T-helper 17 cell (primary cell): ENCODE measurements at regions not wholly inside any gene's neighbourhood (a gene's known extent, or its start where the extent isn't known, plus 50 kb on each side); places are given as distances from the start of the nearest gene placed in this dataset.

Experiments used
- ATAC-seq: fragments of 150-1000 bp; cut with Tn5 transposase; 2 replicates; pipeline ENCODE4 v1.10.0; 2021; ENCODE audit warnings: mild to moderate bottlenecking, moderate library complexity
- DNase-seq, 3 donors: peaks; one replicate each; pipeline versions ENCODE4 v3.0.0 to v3.0.0-alpha.2; 2020 to 2021
- H3K9me3 ChIP-seq: one replicate; pipeline ENCODE4 v1.7.0; 2013; ENCODE audit warnings: low read length, mild to moderate bottlenecking; ENCODE audit not compliant: control insufficient read depth, poor library complexity, severe bottlenecking
- H3K27ac Mint-ChIP-seq: one replicate; pipeline ENCODE4 v1.8.0; 2022; ENCODE audit warnings: mild to moderate bottlenecking, moderate library complexity, mixed read lengths
- H3K27me3 Mint-ChIP-seq: one replicate; pipeline ENCODE4 v1.8.0; 2022; ENCODE audit warnings: mixed read lengths
- H3K36me3 Mint-ChIP-seq: one replicate; pipeline ENCODE4 v1.8.0; 2022; ENCODE audit warnings: low read depth, mixed read lengths
- H3K4me1 Mint-ChIP-seq: one replicate; pipeline ENCODE4 v1.8.0; 2022; ENCODE audit warnings: mild to moderate bottlenecking, mixed read lengths
- H3K4me3 Mint-ChIP-seq: one replicate; pipeline ENCODE4 v1.8.0; 2022; ENCODE audit warnings: mild to moderate bottlenecking, moderate library complexity, mixed read lengths

DNA sequence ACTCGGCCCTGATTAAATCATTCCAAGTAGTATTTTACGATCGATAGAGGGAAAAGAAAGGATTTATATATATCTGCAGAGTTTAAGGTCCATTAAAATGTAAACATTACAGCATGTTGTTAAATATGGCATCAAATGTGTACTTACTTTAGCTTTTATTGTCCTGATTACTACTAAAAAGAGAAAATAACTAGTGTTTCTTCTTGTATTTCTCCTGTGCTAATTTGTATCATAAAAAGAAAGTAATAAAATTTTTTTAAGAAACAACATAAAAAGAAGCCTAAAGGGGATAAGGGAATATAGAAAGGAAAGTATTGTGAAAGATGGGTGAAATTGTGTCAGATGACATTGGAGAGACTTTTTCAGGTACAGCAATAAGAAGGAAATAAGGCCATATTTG lies 300.3 kb upstream of the ARSJ start:
- Mint-ChIP-seq H3K27me3 (no peaks in the 10 kb centered on the region), H3K4me1 (no peaks in the 10 kb centered on the region), H3K36me3 (no peaks in the 10 kb centered on the region), H3K4me3 (no peak overlapping the region), H3K27ac (no peak overlapping the region)
- ATAC-seq (no peak), DNase-seq (no peak)
- H3K9me3 ChIP-seq, result no peaks in the 10 kb centered on the region

DNA sequence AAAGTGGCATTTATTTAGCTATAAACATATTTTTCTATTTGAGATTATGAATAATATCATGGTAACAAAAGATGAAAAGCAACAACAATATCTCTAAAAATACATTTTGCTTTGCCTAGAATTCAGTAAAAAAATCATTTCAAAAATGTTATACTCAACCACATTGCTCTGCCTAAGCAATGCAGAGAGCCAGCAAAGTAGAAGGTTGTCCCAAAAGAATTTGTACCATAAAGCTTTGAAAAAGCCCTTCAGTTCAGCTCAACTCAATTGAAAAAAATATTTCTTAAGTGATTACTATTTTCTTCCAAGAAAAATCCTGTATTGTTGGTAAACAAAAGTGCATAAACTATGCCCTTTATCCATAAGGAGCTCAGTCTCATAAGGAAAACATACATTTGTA lies 301.2 kb upstream of the ARSJ start:
- ATAC-seq, result no peak
- no peak for DNase-seq
- Mint-ChIP-seq H3K4me3 (no peak overlapping the region), H3K27me3 (peaks cover 6% of the 10 kb centered on the region), H3K36me3 (no peaks in the 10 kb centered on the region), H3K27ac (no peak overlapping the region), H3K4me1 (no peaks in the 10 kb centered on the region)
- no peaks in the 10 kb centered on the region for H3K9me3 ChIP-seq

DNA sequence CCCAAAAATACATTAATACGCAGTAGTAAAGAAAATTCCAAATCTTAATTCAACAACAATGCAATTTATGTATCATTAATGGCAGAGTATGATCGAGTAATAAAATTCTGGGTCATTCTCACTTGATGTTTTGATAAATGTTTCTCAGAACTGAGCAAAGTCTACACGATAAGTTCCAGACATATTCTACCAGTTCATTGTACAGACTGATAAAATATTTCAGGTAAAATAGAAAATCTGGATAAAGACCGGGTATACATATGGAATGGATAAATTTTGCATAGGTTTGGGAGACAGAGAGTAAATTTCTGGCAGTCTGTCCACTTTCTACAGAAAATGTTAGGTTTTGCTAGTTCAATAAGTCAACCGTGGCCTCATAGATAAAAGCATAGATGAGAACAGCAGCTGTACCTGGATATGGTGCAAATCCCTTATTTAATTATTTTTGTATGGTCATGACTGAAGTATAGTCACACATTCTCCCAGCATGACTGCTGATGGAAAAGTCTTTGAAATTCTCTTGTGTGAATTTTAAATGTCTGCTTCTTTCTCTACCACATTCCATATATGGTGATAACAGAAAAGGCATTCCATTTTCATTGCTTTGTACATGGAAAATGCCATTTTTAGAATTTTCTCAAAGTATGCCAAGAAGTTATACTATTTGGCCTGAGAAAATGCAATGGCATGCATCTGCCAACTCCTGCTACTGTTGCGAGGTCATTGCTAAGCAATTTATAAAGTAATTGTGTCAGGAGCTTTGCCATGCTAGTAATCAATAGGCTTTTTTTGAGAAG lies 301.9 kb upstream of the ARSJ start:
- no peaks in the 10 kb centered on the region for H3K4me1 Mint-ChIP-seq
- H3K9me3 ChIP-seq, result no peaks in the 10 kb centered on the region
- no peaks in the 10 kb centered on the region for H3K36me3 Mint-ChIP-seq
- no peak overlapping the region for H3K4me3 Mint-ChIP-seq
- DNase-seq, result no peak
- no peak overlapping the region for H3K27ac Mint-ChIP-seq
- no peak for ATAC-seq
- H3K27me3 Mint-ChIP-seq, result peaks cover 7% of the 10 kb centered on the region

DNA sequence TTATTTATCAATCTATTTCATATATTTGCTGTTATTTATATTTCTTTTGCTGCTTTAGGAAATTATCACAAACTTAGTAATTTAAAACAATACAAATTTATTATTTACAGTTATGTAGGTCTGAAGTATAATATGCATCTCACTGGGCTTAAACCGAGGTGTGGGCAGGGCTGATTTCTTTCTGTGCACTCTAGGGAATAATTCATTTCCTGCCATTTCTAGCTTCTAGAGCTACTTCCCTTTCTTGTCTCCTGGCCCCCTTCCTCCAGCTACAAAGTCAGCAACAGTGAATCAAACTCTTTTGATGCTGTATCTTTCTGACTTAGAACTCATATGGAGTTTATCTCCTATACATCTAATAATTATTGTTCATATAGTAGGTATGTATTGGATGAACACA lies 303.5 kb upstream of the ARSJ start:
- no peaks in the 10 kb centered on the region for H3K36me3 Mint-ChIP-seq
- H3K27me3 Mint-ChIP-seq, result peaks cover 7% of the 10 kb centered on the region
- no peak overlapping the region for H3K27ac Mint-ChIP-seq
- no peaks in the 10 kb centered on the region for H3K4me1 Mint-ChIP-seq
- no peaks in the 10 kb centered on the region for H3K9me3 ChIP-seq
- DNase-seq (no peak), ATAC-seq (no peak)
- H3K4me3 Mint-ChIP-seq, result no peak overlapping the region

DNA sequence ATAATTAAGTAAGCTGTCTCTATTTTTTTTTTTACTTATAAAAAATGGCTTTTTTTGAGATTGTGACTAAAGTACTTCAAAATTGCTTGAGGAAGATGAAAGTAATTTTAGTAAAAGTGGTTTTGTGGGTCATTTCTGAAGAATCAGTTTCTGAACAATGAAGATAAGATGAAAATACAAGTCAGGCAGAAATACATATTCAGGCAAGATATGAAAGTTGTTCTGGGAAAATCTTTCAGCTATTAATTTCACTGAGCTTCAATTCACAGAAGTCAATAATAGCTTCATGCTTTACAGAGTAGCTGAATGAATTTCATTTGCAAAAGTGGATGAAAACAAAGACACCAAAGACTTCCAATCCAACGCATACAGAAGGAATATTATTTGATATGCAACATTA lies 305.2 kb upstream of the ARSJ start:
- DNase-seq (no peak), ATAC-seq (no peak)
- no peaks in the 10 kb centered on the region for H3K9me3 ChIP-seq
- Mint-ChIP-seq H3K27me3 (peaks cover 7% of the 10 kb centered on the region), H3K4me1 (no peaks in the 10 kb centered on the region), H3K27ac (no peak overlapping the region), H3K36me3 (peaks cover 3% of the 10 kb centered on the region), H3K4me3 (no peak overlapping the region)

DNA sequence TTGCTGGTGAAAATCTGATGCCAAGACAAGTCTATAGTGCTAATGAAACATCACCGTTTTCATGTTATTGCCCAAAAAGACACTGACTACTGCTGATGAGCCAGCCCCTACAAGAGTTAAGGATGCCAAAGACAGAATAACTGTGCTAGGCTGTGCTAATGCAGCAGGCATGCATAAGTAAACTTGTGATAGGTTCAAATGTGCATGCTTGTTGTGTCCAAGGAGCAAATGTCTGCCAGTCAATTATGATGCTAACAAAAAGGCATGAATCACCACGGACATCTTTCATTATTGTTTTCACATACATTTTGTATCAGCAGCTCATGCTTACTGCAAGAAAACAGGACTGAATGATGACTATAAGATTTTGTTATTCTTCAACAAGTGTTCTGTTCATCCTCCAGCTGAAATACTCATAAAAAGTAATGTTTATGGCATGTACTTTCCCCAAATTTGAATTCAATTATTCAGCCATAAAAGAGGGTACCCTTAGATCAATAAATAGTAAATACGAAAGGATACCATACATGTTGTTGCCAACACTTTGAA lies 306.9 kb upstream of the ARSJ start:
- Mint-ChIP-seq H3K4me3 (no peak overlapping the region), H3K36me3 (peaks cover 3% of the 10 kb centered on the region), H3K4me1 (no peaks in the 10 kb centered on the region), H3K27ac (no peak overlapping the region), H3K27me3 (peaks cover 7% of the 10 kb centered on the region)
- ATAC-seq (no peak), DNase-seq (no peak)
- no peaks in the 10 kb centered on the region for H3K9me3 ChIP-seq

DNA sequence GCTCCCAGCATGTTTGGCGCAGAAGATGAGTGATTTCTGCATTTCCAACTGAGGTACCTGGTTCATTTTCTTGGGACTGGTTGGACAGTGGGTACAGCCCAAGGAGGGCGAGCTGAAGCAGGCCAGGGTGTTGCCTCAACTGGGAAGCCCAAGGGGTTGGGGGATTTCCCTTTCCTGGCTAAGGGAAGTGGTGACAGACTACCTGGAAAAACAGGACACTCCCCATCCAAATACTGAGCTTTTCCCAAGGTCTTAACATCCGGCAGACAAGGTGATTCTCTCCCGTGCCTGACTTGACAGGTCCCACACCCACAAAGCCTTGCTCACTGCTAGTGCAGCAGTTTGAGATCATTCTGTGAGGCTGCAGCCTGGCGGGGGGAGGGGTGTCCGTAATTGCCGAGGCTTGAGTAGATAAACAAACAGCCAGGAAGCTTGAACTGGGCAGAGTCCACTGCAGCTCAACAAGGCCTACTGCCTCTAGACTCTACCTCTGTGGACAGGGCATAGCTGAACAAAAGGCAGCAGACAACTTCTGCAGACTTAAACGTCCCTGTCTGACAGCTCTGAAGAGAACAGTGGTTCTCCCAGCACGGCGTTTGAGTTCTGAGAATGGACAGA lies 307.7 kb upstream of the ARSJ start:
- ATAC-seq, result no peak
- Mint-ChIP-seq H3K36me3 (peaks cover 3% of the 10 kb centered on the region), H3K27ac (no peak overlapping the region), H3K4me1 (no peaks in the 10 kb centered on the region), H3K27me3 (peaks cover 7% of the 10 kb centered on the region), H3K4me3 (no peak overlapping the region)
- DNase-seq, result no peak
- no peaks in the 10 kb centered on the region for H3K9me3 ChIP-seq

DNA sequence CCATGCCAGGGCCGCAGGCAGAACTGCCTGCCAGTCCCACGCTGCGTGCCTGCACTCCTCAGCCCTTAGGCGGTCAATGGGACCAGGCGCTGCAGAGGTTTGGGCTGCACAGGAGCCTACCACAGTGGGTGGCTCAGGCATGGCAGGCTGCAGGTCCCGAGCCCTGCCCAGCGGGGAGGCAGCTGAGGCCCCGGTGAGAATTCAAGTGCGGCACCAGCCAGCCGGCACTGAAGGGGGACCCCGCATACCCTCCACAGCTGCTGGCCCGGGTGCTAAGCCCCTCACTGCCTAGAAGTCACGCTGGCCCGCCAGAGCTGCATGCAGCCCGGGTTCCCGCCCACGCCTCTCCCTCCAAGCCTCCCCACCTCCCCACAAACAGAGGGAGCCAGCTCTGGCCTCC lies 302.5 kb upstream of the UGT8 start:
- Mint-ChIP-seq H3K36me3 (no peaks in the 10 kb centered on the region), H3K4me1 (no peaks in the 10 kb centered on the region), H3K27me3 (no peaks in the 10 kb centered on the region), H3K4me3 (no peak overlapping the region), H3K27ac (no peak overlapping the region)
- ATAC-seq (no peak), DNase-seq (no peak)
- no peaks in the 10 kb centered on the region for H3K9me3 ChIP-seq

DNA sequence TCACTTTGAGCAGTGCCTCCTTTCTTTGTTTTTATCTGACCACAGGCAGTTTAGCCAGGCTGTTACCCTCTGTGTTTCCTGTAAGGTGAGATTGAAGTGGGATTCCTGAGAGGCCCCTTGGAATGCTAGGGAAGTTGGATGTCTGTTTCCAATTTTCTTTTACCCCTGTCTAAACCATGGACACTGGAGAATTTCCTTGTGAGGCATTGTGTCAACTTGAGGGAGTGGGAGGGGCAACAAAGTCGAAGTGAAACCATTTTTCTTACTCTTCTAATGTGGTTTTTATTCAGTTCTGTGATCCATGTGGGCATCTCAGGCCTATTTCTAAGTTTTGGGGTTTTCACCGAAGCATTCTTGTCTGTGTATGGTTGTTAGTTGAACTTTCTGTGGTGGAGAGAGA lies 296.1 kb upstream of the UGT8 start:
- peaks cover 6% of the 10 kb centered on the region for H3K27me3 Mint-ChIP-seq
- no peak overlapping the region for H3K27ac Mint-ChIP-seq
- ATAC-seq (no peak), DNase-seq (no peak)
- H3K4me3 Mint-ChIP-seq, result no peak overlapping the region
- H3K36me3 Mint-ChIP-seq, result no peaks in the 10 kb centered on the region
- H3K4me1 Mint-ChIP-seq, result no peaks in the 10 kb centered on the region
- no peaks in the 10 kb centered on the region for H3K9me3 ChIP-seq

DNA sequence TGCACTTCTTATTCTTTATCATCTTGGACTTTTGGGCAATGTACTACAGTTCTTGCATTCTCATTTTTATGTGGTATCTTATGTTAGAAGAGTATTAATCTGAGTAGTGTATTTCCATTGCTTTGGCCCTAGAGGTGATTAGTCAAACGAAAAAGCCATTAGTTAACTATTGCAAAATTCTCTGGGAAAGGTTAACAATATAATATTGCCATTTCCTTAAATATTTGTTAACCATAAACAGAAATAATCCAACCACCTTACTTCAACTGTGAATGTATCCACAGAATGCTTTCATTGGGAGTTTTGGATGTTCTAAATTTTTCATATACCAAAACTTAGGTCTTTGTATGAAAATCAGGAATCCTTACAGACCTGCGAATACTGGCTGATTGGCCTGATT lies 294.6 kb upstream of the UGT8 start:
- Mint-ChIP-seq H3K36me3 (no peaks in the 10 kb centered on the region), H3K4me1 (no peaks in the 10 kb centered on the region), H3K27me3 (peaks cover 6% of the 10 kb centered on the region), H3K27ac (no peak overlapping the region), H3K4me3 (no peak overlapping the region)
- no peak for ATAC-seq
- H3K9me3 ChIP-seq, result no peaks in the 10 kb centered on the region
- DNase-seq, result no peak

DNA sequence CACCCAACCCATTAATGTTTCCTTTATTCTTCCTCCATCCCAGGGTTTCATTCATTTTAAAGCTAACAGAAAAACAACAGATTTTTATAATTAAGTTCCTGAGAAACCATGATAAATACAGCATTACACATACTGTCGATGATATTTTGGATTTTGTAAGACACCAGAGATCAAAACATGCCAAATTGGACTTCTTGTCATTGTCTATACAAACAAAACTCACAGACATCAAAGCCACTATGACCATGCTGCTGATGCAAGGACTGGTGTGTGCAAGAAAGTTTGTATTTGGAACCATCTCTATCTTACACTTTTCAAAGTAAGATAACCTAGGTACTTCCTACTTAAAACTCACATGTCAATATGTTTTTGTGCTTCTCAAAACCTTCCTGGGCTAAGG lies 294.0 kb upstream of the UGT8 start:
- Mint-ChIP-seq H3K4me1 (no peaks in the 10 kb centered on the region), H3K36me3 (no peaks in the 10 kb centered on the region), H3K27ac (no peak overlapping the region), H3K27me3 (peaks cover 6% of the 10 kb centered on the region), H3K4me3 (no peak overlapping the region)
- no peak for DNase-seq
- no peaks in the 10 kb centered on the region for H3K9me3 ChIP-seq
- no peak for ATAC-seq

DNA sequence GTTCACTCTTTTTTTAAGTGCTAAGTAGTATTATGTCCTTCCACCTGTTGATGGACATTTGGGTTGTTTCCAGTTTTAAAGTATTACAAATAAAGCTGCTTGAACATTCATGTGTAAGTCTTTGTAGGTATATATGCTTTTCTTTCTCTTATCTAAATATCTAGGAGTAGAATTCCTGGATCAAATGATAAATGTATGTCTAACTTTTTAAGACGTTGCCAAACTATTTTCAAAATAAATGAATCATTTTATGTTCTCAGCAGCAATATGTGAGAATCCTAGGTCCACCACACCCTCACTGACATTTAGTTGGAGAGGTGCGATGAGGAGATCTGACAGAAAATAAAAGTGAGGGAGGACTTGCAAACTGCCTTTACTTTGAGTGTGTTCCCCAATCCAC lies 291.7 kb upstream of the UGT8 start:
- ATAC-seq (no peak), DNase-seq (no peak)
- no peak overlapping the region for H3K27ac Mint-ChIP-seq
- no peaks in the 10 kb centered on the region for H3K36me3 Mint-ChIP-seq
- H3K4me3 Mint-ChIP-seq, result no peak overlapping the region
- peaks cover 19% of the 10 kb centered on the region for H3K27me3 Mint-ChIP-seq
- H3K9me3 ChIP-seq, result no peaks in the 10 kb centered on the region
- H3K4me1 Mint-ChIP-seq, result no peaks in the 10 kb centered on the region

DNA sequence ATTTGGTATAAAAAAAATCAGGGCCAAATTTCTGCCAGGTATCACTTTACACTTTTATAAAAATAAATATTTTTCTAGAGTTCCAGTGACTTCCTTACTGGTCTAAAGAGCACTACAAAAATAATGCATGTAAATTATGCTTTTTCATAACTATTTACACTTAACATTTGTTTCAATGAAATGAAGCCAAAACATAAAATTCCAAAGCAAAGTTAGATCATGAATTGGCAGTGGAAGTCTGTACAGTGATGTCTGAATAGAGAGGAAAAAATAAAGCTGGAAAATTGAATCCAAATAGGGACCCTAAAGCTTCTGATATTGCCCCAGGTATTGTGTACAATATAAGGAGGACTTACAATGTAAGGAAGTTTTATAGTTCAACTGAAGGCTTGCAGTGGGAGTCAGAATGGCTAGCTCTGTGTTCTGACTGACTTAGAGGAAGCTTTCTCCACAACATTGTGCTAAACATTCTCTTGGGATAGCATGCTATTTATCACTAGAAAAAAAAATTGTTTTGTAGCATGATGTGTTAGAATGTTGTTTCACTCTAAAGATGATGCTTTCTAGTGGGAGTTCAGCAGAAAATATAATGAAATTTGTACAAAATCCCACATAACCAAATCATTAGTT lies 288.2 kb upstream of the UGT8 start:
- Mint-ChIP-seq H3K27me3 (peaks cover 19% of the 10 kb centered on the region), H3K4me1 (no peaks in the 10 kb centered on the region), H3K36me3 (no peaks in the 10 kb centered on the region), H3K27ac (no peak overlapping the region), H3K4me3 (no peak overlapping the region)
- ATAC-seq (no peak), DNase-seq (no peak)
- no peaks in the 10 kb centered on the region for H3K9me3 ChIP-seq
